ENCODE measurements at regions not wholly inside any gene's neighbourhood (a gene's known extent, or its start where the extent isn't known, plus 50 kb on each side); places are given as distances from the start of the nearest gene placed in this dataset.
A peak's percentile ranks its signal among the peaks of the same experiment; 100 is the strongest.

DNA sequence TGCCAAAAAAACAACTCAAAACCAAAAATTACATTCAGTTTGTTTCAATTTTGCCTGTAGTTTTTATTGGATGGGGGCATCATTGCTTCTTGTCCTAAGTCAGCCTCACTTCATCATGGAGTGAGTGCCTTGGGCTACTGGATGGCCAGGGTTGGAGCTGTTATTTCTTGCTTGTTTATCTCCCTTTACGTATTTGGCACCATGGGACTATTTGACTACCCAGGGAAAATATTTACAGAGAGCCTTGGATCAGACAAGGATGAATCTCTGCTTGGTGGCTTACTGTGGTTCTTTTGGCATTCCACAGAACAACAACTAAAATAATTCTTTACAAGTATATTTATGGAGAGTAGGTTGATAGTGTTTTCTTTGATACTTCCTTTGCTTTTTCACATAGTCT, 160.8 kb upstream of the SEL1L start:
- intact Hi-C loops (cut with DNase I, micrococcal nuclease), result no loop called here
- H3K9me3 ChIP-seq, result no peaks in the 10 kb centered on the region
- no peaks in the 10 kb centered on the region for H3K4me1 ChIP-seq (ENCODE audit: low read depth)
- TF ChIP-seq CTCF (IDR thresholded peaks at IDR 0.05), result no peak
- H3K36me3 ChIP-seq (ENCODE audit: low read depth), result no peaks in the 10 kb centered on the region
- H3K4me3 ChIP-seq, result no peak overlapping the region
- DNase-seq (no peak), ATAC-seq (no peak)

GRCh38 chr14:81709681-81710080, 176.0 kb upstream of the SEL1L start:
- Histone ChIP-seq H3K36me3 (ENCODE audit: low read depth) (no peaks in the 10 kb centered on the region), H3K4me1 (ENCODE audit: low read depth) (no peaks in the 10 kb centered on the region), H3K9me3 (no peaks in the 10 kb centered on the region), H3K4me3 (no peak overlapping the region)
- no peak for ATAC-seq
- DNase-seq, result no peak
- no peak for TF ChIP-seq CTCF (IDR thresholded peaks at IDR 0.05)
- intact Hi-C loops (cut with DNase I, micrococcal nuclease), result no loop called here

GRCh38 chr14:81710232-81710845, 176.7 kb upstream of the SEL1L start:
- TF ChIP-seq CTCF (IDR thresholded peaks at IDR 0.05), result no peak
- H3K4me3 ChIP-seq, result no peak overlapping the region
- H3K36me3 ChIP-seq (ENCODE audit: low read depth), result no peaks in the 10 kb centered on the region
- no peaks in the 10 kb centered on the region for H3K9me3 ChIP-seq
- intact Hi-C loops (cut with DNase I, micrococcal nuclease), result no loop called here
- DNase-seq, result peak in 1 of 3 donors; percentile 17
- no peak for ATAC-seq
- no peaks in the 10 kb centered on the region for H3K4me1 ChIP-seq (ENCODE audit: low read depth)

GRCh38 chr14:81715731-81716130, 182.1 kb upstream of the SEL1L start:
- TF ChIP-seq CTCF (IDR thresholded peaks at IDR 0.05), result no peak
- H3K9me3 ChIP-seq, result no peaks in the 10 kb centered on the region
- no peak for ATAC-seq
- intact Hi-C loops (cut with DNase I, micrococcal nuclease), result no loop called here
- no peaks in the 10 kb centered on the region for H3K36me3 ChIP-seq (ENCODE audit: low read depth)
- no peak for DNase-seq
- H3K4me1 ChIP-seq (ENCODE audit: low read depth), result no peaks in the 10 kb centered on the region
- H3K4me3 ChIP-seq, result no peak overlapping the region

- intact Hi-C loops (cut with DNase I, micrococcal nuclease), result no loop called here
- no peaks in the 10 kb centered on the region for H3K36me3 ChIP-seq (ENCODE audit: low read depth)
- H3K9me3 ChIP-seq, result no peaks in the 10 kb centered on the region
- no peak for DNase-seq
- H3K4me1 ChIP-seq (ENCODE audit: low read depth), result no peaks in the 10 kb centered on the region
- ATAC-seq, result no peak
- no peak overlapping the region for H3K4me3 ChIP-seq
- no peak for TF ChIP-seq CTCF (IDR thresholded peaks at IDR 0.05)
These were observed 183.3 kb upstream of the SEL1L start for GRCh38 chr14:81716953-81717352.

- Histone ChIP-seq H3K36me3 (ENCODE audit: low read depth) (no peaks in the 10 kb centered on the region), H3K4me3 (no peak overlapping the region), H3K4me1 (ENCODE audit: low read depth) (no peaks in the 10 kb centered on the region), H3K9me3 (no peaks in the 10 kb centered on the region)
- TF ChIP-seq CTCF (IDR thresholded peaks at IDR 0.05), result no peak
- ATAC-seq (no peak), DNase-seq (no peak)
- intact Hi-C loops (cut with DNase I, micrococcal nuclease), result no loop called here
These were observed 190.3 kb upstream of the SEL1L start for GRCh38 chr14:81723956-81724355.

Measured in mucosa of descending colon (tissue), 3 donors.